HG02943 (cell line): ENCODE measurements at regions not wholly inside any gene's neighbourhood (a gene's known extent, or its start where the extent isn't known, plus 50 kb on each side); places are given as distances from the start of the nearest gene placed in this dataset.

Experiments used
- ATAC-seq: cut with Tn5 transposase; IDR thresholded peaks from one replicate; pipeline ENCODE4 v1.9.1; 2021; ENCODE audit warnings: mild to moderate bottlenecking, low read depth, moderate library complexity; ENCODE audit not compliant: unreplicated experiment

DNA sequence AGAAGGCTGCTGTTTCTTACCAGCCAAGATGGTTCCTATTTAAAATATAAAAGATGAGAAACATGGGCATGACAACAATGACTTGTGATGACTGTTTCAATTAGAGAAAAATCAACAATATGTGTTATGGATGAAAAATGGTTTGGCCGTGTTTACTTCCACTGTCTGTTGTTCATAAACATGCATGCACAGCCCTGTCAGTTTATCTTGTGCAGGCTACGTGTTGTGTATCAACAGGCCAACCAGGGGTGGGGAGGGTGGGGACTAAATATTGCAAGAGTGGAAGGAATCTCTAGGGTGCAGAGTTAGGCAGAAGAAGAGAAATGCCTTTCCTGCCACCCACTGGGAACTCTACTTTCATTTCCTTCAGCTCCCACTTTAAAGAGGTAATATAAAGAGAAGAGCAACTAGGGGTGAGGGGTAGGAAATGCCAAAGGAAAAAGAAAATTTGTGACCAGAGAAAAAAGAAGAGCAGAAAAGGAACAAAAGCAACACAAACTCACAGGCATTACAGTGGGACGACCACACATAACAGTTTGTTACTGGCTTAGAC is 116.8 kb upstream of the MEIS1 start:
- ATAC-seq, result no peak

DNA sequence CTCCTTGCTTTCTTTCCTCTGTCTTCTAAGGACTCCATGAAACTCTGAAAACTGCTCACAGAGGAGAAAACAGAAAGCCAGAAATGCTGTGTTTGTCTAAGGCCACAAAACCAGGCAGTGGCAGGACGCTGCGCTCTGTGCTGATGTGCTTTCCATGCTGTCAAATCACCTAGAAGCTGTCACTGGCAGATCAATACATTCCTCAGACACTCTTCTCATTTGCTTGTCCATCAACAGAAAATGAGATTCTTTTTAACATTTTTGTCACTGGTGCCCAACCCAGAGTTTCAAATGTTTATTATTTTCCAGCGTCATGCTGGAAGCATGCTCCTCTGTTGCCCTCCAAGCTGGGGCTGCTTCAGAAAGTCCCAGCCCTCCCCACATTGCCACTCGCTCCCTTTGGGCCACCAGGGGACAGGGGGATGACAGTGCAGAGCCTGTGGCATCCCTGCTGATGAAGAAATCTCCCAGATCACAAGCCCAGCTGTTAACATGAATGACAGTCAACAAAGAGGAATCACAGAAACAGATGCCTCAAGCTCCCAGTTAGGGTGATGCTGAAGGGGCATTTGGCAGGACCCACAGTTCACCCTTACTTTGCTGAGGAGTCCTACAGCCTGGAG is 117.5 kb upstream of the MEIS1 start:
- no peak for ATAC-seq

DNA sequence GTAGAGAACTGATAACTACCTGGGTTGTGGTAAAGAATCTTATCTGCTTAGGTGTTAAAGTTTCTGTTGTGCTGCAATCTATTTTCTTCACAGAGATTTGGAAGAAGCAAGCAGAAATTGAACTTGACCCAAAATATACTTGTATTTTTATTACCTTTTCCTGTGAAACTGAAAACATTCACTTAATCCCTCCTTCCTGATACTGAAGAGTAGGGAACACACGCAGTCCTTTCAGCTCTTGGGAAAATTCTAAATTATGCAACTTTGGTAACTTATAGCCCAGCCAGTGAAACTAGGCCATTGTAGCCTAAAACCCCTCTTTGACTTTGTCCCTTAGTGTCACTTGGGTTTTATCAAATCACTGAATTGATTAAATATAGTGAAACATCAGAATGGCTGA is 128.4 kb upstream of the MEIS1 start:
- ATAC-seq, result no peak

DNA sequence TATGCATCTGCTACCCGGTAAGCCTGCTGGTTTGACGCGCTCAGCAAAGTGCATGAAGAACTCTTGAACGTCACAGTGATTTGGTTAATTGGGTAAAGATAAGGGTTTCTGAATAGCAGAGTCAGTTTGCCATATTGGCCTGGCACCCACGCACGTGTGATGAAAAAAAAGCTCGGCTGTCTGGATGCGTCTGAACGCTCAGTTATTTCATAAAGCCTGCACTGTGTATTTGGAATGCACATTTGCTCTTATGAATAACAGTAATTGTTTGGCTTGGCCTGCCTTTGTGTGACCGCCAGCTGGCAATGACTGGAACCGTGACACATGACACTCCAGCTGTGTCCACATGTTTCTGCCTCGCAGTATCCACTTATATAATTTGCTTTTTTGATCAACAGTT is 129.2 kb upstream of the MEIS1 start:
- ATAC-seq, result no peak

DNA sequence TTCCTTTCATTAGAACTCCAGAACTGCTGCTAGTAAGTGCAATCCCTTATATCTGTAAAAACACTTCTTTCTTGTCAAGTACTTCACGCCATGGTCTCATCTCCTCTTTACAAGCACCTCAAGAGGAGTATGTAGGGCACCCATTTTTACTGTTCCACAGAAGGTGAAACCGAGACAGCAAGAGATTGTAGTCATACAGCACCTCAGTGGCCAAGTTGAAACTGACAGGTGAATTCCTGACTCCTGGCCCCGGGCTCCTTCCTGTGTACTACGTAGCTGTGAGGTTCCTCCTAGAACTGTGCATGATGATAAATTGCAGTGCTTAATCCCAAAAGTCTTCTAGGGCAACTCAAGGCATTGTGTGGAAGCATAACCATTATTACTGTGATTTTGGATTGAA is 131.5 kb upstream of the MEIS1 start:
- no peak for ATAC-seq

DNA sequence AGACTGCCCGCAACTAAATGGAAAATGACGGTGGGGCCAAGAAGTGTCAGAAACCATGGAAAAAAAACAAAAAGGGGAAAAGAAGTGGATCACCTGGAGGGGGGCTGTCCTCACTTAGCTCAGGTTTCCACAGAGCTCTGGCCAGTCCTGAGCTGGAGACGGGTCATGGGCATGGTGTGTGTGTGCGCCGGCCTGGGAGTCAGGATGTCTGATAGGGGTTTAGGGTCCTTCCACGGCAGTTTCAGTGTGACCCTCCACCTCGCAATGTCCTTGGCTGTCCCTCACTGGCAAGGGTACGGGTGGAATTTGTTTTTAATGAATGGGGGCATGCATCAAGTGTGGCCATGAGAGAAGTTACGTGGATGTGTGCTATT is 133.2 kb upstream of the MEIS1 start:
- no peak for ATAC-seq

DNA sequence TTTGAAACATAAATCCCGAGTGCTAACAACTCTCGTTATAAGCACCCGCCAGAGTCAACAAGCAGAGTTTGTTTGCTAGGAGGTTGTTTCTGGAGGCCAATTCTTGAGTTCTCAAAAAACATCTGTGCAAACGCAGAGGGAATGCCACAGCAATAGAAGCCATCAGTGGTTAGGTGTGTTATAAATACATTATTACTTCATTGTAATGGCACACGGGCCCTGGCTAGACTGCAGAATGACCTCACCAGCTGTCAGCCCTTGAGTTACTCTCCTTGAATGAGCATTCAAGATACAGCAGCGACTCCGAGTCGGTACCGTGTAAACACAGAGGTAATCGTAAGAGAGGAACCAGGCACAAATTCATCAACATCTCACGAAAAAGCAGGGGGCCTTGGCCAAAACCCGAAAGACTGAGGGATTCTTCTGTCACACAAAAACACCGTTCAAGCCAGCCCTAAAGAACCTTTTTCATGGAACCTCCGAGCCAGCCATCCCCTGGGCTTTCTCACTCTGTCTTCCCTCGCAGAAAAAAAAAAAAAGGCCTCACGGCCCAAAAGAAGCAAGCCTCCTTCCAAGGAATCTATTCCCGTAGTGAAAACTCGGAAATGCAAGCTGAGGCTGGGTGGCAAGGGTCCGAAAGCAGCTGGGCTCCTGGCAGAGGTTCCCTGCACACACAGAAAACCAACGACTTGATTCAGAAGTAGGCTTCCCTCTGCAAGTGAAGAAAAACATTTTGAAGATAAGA is 133.7 kb upstream of the MEIS1 start:
- ATAC-seq, result no peak

DNA sequence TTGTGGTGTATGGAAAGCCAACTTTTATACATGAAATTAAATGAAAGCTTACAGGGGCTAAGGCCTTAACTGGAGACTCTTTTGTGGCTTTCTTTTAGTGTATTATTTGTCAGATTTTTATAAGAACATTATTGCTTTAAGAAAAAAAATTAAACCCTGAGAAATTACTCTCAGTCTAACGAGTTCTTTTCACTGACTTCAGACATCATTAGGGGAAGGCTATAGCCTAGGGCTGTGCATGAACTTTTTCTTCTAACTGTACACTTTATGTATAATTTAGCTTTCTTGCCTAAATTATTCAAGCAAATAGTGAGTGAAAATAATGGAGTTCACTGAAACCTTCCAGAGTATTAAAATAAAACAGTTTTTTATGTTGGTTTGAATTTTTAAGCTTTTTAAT is 151.1 kb upstream of the MEIS1 start:
- no peak for ATAC-seq

DNA sequence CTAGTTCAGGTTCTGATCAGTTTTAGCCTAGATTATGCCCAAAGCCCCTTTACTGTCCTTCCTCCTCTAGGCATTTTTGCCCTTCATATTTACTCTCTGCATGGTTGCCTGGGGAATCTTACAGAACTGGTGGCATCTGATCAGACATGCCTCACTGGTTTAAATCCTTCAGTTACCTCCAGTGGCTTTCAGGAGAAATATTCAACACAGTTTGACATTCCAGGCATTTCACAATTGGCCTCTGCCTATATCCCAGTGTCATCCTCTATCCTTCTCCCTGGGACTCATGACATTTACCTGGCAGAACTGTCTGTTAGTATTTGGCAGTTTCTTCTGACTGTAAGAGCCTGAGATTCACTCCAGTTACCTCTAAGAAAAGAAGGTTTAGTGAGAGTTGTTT is 152.9 kb upstream of the MEIS1 start:
- no peak for ATAC-seq

DNA sequence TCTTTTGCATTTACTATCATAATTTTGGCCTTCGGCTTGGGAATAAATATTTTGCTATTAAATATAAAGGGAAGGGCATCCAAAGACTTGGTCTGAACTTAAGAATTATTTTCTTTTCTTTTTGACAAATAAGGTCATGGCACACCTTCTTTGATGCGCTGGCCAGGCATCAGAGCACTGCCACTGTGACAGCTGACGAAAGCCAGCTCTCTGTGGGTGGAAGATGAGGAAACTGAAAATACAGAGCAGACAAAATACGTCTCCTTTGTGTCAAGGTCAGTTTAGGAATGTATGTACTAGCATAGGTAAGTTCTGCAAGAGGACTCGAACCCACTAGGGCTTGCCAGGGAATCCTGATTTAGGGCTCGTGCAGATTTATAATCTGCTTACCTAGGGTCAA is 155.9 kb upstream of the MEIS1 start:
- no peak for ATAC-seq

DNA sequence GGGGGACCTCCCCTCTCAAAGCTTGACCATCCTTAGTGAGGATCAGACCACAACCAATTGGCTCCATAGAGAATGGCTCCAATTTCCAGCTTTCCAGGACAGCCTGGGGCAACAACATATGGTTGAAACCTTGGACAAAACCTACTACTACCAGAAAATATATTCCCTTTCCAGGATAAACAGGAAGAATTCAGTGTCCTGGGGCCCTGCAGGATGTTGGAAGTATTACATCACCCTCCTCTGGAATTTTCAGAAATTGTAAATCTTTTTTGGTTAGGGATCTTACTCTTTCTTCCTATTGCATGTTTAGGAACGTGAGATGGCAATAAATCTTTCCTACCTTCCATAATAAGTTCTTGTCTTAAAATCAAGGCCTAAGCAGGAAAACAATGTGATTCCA is 158.9 kb upstream of the MEIS1 start:
- no peak for ATAC-seq

DNA sequence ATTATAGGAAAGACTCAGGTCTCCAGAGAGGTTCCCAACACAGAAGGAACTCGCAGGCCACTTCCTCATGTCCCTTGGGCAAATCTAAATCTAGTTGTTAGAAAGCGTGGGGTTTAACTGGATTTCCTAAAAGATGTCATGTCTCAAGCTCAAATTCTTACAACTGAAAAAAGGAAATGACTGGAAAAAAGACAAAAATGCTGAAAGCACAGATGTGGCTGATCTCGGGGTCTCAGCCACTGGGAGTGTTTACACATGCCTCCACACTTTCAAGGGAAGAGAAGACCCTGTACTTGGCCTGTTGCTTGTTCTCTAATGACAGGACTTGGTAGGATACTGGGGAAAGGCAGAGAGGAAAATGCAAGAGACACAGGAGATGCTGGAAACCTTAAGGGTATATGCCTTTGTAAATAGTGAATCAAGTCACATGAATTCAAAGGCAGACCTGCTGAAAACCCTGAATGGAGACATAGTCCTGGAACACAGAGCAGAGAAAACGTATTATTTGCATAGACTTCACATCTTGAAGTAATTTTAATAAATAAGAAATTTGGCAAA is 160.9 kb upstream of the MEIS1 start:
- ATAC-seq, result no peak

DNA sequence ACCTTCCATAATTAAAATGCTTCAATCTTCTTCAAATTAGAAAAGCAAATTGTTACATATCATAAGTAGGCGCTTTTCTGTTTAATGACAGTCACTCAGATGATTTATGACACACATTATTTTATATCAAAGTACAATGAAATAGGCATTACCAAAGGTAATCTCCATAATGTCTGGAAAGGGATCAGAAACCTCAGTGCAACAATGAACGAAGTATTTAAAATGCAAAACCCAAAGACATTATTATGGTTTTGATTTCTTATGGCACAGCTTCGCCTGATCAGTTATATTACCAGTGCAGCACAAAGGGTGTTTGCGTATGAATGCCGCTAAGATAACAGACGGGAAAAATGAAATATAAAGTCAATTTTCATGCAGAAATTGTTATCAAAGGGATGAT is 162.2 kb upstream of the MEIS1 start:
- ATAC-seq, result no peak

DNA sequence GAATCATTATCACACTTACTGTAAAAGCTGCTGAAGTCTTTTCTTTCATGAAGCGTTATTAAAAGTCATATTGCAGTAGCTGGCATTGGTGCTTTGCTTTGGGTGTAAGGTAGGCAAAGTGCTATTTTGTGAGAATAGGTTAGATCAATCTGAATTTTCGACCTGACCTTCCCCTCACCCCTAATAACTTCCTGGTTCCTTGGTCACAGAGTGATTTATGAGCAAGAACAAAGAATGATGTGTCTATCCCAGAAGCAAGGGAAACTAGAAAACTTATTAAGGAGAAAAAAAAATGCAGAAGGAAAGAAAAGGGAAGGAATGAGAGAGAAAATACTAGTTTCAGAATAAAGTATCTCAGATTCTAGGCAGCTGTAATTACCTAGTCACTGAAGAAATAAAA is 163.1 kb upstream of the MEIS1 start:
- no peak for ATAC-seq

DNA sequence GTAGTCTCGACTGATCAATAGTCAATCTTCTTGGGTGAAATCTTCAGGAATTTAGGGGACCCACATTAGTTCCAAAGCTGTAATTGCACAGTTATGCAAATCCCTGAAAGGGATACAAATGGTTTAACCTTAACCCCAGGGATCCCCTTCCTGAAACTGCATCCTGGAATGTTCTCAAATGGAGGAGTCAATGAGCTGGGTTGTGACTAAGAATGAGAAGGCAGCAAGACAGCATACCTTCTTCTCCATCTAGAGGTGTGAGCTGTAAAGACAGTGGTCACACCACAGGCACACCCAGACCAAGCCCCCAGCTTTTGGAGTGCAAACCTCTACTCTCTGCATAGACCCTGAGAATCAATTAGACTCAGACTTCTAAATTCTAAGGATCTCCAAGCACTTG is 164.7 kb upstream of the MEIS1 start:
- no peak for ATAC-seq

DNA sequence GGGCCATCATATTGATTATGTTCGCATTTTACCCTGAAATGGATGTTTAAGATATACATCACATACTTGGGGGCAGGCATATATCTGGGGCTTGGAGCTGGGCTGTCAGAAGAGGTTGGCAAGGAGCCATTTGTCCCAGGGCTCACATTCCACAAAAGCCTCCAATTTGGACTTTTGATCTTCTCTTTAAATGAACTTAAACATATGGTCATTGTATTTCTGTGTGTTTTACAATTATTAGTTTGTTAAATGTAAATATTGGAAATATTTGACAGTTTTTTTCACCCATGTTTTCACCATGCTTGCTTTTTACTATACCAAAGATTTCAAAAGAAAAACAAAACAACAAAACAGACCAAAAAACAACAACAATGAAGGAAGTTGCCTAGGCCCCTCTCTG is 165.8 kb upstream of the MEIS1 start:
- ATAC-seq, result no peak

DNA sequence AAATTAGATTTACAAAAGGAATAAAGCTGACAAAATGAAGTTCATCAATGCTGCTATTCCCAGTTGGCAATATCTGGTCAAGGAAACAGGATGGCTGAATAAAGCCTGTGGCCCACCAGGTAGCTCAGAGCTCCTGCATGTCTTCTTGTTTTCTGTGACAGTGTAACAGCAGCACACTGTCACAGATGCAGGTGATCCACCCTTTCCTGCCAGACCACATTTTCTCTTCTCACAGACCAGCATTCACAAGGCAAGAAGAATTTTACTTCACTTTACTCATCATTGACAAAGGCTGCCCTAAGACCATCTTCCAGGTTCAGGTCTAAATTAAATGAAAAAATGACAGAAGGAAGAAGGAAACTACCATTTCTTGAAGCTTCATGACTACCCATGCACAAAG is 166.2 kb upstream of the MEIS1 start:
- ATAC-seq, result no peak

DNA sequence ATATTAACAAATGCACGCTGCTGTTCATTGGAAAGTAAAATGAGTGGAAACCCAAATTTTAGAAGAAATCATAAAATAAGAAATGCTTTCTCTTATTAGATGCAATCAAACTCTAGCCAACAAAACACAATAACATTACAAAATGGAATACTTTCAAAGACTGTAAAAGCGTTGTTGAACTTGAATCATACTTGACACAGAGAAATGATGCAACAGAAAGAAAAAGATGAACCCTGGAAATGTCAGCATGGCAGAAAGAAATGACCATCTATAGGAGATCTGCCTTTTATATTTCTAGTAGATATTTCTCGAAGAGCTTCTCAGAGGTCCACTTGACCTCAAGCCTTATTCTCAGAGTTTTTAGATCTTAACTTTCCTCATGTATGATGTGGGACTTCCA is 170.6 kb upstream of the MEIS1 start:
- no peak for ATAC-seq

DNA sequence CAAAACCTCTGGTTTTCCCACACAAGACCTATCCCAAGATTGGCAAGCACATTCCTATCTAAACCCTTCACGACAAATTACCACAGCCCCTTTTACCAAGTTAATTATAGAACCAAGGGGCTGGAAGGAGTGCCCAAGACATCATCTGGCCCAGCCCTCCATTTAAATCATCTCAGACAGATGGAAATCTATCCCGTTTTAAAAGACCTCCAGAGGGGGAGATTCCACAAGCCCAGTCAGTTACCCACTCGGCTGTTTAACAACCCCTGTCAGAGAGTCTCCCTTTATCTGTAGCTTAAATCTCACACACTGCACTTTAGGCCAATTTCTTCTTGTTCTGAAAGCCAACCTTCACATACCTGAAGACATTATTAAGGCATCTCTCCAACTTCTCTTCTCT is 179.1 kb upstream of the MEIS1 start:
- ATAC-seq, result no peak

DNA sequence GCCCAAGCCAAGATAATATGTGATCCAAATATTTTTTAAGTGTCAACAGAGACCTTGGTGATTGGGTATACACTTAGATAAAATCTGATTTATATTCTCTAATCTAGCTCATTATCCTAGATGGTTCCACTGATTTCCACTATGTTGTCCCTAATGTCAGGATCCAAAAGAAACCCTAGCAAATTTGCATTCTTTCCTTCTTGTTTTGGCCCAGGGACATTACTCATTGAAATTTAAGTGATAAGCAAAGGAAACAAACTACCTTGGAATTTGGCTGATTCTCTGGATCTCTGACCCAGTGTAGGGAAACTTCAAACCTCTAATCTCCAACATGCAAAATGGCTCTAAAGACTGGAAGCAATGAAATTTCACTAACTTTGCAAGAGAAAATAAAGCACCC is 179.8 kb upstream of the MEIS1 start:
- no peak for ATAC-seq

DNA sequence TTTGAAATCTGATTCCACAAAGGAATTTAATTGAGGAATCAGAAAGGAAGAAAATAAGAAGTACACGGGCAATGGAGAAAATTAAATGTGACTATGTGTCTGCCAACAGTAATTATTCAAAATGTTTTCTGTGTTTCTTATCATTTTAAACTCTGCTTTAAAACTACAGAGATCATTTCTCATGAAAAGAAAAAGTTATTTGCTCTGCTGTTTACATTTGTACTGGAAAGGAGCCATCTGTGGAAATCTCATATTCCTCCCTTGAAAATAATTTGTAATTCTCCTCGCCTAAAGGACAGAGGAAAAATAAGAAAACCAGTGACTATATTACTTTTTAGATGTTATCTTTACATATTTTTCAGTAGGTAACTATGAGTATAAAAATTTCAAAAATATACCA is 181.9 kb upstream of the MEIS1 start:
- no peak for ATAC-seq

DNA sequence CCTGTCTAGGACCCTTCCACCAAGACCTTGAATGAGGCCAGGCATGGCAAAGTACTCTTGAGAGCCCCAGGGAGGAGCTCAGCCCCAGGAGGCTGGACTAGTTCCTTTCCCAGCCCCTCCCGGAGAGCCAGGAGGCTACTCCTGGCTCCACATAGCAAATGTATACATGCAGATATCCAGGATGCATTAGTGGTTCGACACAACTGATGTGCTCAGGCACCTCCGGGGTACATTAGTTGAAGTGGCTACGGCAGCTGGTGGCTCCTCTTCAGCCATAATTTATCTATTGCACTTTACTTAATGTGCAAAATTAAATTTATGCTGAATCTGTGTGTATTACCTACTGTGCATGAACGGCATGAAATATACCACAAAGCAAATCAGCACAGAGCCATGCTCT is 182.8 kb upstream of the MEIS1 start:
- no peak for ATAC-seq
